COLO829 (cell line): ENCODE measurements at regions not wholly inside any gene's neighbourhood (a gene's known extent, or its start where the extent isn't known, plus 50 kb on each side); places are given as distances from the start of the nearest gene placed in this dataset.

Experiments used
- DNase-seq: peaks from one replicate; pipeline ENCODE4 v3.0.0; 2012; ENCODE audit warnings: low spot score

DNA sequence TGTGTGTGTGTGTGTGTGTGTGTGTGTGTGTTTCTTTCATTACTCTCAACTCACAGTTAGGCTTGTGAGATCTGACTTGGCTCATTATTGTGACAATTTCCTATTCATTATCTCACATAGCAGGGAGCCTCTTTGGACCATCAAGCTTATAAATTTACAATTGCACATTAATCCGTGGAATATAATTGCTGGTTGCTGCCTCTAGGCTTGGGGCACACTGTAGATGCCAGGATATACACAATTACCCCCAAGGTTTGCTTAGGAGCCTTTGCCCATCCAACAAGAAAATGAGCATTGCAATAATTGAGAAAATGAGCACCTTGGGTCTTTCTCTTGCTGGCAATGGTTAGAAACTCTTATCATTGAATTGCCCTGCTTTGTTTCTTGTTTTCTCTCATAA, 161.6 kb upstream of the DMRTA1 start:
- DNase-seq: no peak

DNA sequence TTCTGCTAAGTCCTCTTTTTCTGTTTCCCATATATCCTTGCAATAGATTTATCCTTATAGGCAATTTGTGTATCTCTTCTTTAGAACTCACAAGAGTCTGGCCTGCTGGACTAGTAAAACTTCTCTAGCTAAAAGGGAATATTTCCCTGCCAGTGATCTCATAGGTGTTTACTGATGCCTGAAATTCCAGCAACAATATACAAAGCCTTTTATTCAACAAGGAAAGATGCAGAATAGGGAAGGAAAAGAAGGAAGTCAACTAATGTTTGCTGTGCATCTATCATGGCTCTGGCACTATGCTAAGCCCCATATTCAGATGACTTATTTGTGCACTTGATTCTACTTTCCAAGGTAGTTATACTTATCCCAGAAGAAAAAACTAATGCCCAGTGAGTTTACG, 160.0 kb upstream of the DMRTA1 start:
- no peak for DNase-seq

- DNase-seq: no peak
Measured at GRCh38 chr9:22288661-22289060, 158.0 kb upstream of the DMRTA1 start.

DNA sequence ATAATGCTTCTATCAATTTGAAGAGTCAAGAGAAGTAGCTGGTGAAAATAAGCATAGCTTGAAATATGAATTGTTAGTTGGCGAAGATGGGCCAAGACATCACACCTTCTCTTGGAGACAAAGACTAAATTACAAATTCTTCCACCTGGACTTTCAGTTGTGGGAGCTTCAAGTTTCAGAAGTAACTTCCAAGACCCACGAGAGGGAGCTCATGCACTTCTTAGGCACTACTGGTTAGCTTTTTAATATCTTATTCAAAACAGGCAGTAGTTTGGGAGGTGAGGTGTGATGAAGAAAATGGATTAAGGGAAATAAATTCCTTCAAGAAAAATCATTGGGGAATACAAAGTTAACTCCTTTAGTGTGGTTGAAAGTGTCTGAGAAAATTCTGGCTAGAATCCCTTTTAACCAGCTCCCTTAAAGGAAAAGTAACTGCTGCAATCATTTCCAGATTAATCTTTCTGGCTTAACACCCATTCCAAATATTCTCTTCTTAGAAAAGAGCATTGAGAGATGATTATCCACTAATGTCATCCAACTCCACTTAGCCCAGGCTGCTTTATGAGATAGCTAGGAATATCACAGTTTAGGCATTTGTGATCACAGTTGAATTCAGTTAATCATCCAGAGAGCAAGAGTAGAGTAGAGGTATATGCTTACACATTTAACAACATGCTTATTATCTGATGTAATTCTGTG, 139.5 kb upstream of the DMRTA1 start:
- DNase-seq: peak; percentile 33

DNA sequence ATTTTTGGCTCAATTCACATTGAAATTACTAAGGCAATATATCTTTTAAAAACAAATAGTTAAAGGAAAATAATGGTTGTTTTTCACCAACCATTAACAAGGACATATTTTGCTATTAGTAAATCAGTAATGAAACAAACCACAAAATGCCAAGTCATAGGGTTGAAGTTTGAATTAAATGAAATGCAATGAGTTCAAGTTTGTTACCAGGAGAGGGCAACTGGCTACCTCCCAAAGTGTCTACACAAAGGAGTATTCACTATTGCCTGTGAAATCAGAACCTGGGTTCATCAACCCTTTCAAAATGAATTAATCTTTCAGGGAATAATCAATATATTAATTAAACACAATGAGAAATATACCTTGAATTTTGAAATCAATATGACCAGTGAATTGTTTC, 138.4 kb upstream of the DMRTA1 start:
- peak; percentile 13 for DNase-seq

GRCh38 chr9:22316645-22317044, 130.0 kb upstream of the DMRTA1 start:
- DNase-seq: no peak

DNA sequence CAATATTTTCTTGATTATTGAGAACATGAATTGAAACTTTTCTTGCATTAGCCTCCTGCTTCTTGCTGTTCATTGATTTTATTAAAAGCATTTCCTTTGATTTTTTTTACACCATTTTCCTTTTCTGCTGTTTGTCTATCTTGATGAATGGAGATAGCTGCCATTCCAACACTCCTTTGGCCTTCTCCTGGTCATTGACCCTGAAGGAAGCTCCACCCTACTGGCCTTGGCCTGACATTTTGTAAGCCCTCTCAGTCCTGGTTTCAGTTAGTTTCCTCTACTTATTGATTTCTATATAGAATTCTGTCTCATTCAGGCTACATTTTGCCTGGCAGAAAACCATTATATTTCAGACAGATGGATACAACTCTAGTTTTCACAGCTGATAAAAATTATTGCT, 115.1 kb upstream of the DMRTA1 start:
- no peak for DNase-seq

DNA sequence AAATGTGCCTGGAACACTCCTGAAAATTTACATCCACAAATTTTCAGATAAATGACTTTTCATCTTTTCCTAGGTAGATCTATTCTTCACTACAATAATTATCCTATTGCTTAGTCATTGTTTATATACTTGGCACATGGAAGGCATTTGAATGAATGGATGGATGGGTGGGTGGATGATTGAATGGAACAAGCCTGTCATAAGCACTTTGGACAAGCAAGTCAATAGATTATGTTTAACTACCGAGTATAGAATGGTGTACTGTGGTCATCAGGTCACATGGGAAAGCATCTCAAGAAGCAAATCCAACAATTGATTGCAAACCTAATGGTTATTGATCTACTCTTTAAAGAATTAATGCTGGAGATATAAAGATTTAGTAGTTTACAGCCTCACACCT, 114.4 kb upstream of the DMRTA1 start:
- DNase-seq: peak; percentile 31

DNA sequence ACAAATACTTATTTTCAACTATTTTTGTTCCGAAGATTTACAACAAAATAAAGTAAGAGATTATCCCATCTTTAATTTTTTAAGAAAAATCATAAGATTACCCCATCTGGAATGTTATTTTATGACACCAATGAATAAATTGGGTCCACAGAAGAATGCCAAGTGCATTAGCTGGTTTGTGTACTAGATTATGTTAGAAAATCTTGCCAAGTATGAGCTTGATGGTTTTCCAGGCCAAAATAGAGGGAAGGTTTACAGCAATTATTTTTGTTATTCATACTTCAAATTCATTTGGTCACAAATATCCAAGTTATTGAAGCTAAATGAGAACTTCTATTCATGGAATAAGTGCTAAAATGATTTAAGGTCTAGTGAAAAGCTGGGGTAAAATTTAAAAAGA, 109.4 kb upstream of the DMRTA1 start:
- DNase-seq: no peak

- peak; percentile 77 for DNase-seq
Measured at GRCh38 chr9:22342491-22343217, 104.0 kb upstream of the DMRTA1 start.

GRCh38 chr9:22343218-22343611, 103.4 kb upstream of the DMRTA1 start:
- no peak for DNase-seq

DNA sequence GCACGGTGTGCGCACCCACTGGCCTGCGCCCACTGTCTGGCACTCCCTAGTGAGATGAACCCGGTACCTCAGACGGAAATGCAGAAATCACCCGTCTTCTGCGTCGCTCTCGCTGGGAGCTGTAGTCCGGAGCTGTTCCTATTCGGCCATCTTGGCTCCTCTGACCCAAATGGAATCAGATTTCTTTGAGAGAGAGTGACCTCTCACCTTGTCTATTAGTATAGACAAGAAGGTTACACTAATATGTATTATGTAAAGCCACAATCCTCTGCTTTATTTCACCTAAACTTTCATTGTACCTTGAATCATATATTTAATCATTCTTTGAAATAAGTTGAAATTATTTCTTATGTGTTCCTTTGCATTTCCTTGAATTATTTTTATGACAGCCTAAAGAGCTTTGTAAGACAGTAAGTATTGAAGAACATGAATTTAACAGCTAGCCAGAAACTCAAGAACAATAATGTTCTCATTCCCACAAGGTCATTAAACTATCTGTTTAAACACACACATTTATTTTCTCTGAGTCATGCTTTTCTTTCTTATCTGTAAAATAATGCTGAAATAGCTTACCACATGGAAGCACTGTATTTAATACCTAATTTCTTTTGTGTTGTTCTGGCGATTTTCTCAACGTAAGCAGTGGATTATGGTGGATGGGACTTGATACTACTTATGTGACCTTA, 91.8 kb upstream of the DMRTA1 start:
- no peak for DNase-seq

DNA sequence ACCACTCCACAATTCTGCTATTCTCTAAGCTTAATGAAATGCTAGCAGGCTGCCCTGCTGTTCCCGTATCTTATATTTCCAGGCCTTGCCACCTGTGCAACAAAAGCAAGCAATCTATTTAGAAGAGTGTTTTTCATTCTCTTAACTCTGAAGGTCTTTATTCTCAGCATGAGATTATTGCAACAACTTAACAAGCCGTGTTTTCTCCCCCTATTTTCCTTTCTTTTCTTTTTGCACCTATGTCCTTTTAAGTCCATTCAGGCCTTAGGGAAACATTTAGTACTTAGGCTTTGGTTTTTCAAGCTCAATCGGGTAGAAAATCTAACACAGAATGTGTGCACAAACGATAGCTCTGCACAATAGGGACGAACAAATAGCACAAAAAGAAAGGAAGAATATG, 89.6 kb upstream of the DMRTA1 start:
- DNase-seq: no peak

GRCh38 chr9:22363421-22363887, 83.2 kb upstream of the DMRTA1 start:
- DNase-seq: no peak

GRCh38 chr9:22373636-22374035, 73.0 kb upstream of the DMRTA1 start:
- no peak for DNase-seq

GRCh38 chr9:22374051-22374450, 72.6 kb upstream of the DMRTA1 start:
- DNase-seq: no peak

DNA sequence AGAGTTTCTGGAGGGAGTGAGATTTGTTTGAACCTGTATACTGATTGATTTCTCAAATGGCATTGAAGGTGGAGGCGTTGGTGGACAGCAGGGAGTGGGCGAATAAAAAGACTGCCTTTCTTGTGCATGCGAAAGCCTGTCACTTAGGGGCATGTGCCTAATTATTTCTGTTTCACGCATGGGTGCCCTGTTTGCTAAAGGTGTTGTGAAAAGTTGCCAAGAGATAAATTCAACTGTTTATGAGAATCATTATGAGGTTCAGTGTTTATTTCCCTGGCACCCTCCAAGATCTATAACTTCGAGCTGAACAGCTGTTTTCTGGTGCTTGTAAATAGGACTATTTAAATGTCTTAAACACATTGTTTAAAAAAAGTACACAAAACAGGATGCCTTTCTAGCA, 67.4 kb upstream of the DMRTA1 start:
- no peak for DNase-seq

- no peak for DNase-seq
Measured at GRCh38 chr9:22381170-22381569, 65.5 kb upstream of the DMRTA1 start.

- DNase-seq: no peak
Measured at GRCh38 chr9:22382331-22382730, 64.3 kb upstream of the DMRTA1 start.

DNA sequence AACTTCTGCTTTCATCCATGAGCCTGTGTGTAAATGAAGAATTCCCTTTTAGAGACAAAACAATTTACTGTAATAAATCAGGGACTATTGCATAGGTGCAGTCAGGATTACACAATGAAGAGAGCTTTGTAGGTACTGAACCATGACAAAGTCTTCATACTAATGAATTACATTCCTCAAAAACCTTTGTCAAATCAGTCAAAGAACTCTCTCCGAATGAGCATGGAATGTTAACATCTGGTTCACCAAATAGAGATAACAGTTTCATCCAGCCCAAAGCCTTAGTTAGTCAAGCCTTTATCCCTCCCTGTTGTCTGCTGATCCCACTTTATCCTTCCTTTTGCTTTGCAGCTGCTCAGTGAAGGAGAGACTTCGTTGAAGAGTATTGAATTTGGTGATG, 62.9 kb upstream of the DMRTA1 start:
- no peak for DNase-seq

- DNase-seq: no peak
Measured at GRCh38 chr9:22389271-22389670, 57.4 kb upstream of the DMRTA1 start.

- no peak for DNase-seq
Measured at GRCh38 chr9:22392523-22392922, 54.1 kb upstream of the DMRTA1 start.

DNA sequence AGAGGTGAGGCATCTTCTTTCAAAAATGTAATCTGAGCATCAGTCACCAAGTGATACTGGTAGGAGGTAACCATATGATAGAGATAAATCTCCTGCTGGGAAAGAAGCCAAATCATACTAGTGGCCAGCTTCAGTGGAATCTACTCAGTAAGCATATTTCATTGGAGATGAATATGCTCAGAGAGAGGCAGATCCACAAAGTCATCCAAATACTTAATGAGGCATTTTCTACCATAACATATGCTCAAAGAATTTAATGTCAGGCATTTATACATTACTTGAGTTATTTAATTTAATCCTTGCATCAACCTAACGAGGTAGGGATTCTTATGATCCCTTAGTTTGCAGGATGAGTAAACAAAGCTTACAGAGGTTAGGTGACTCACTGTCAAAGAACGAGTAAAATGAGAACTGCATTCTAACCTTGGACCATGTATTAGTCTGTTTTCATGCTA, 50.9 kb upstream of the DMRTA1 start:
- DNase-seq: no peak
